ENCODE measurements at regions not wholly inside any gene's neighbourhood (a gene's known extent, or its start where the extent isn't known, plus 50 kb on each side); places are given as distances from the start of the nearest gene placed in this dataset.

- no peak for DNase-seq (ENCODE audit: low read depth)
- no peak for TF ChIP-seq CTCF (IDR thresholded peaks at IDR 0.05; ENCODE audit: control insufficient read depth, insufficient read depth, low read depth, low read length, missing control alignments)
- no peak overlapping the region for H3K4me3 ChIP-seq (ENCODE audit: control insufficient read depth, low read depth, low read length)
These were observed 375.8 kb upstream of the ST8SIA4 start for GRCh38 chr5:101278917-101279316.

DNA sequence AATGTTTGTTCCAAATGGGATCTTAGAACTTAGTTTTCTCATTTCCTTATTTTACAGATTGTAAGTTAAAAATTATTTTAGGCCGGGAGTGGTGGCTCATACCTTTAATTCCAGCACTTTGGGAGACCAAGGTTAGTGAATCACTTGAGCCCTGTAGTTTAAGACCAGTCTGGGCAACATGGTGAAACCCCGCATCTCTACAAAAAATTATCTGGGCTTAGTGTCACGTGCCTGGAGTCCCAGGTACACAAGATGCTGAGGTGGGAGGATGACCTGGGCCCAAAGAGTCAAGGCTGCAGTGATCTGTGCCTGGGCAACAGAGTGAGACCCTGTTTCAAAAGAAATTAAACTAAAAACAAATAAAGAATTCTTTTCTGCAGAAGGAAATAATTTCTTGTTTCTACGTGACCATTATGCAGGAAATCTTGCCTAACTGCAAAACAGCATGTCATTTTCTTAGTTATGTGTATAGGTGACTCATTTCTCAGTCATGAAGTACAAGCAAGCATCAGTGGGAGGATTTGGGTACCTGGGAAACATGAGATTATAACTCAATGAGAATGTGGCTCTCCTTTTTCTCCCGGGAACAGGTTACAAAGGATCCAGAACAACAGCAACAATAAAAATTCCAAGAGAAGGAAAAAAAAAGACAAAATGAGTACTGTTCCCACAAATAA, 375.1 kb upstream of the ST8SIA4 start:
- no peak for TF ChIP-seq CTCF (IDR thresholded peaks at IDR 0.05; ENCODE audit: control insufficient read depth, insufficient read depth, low read depth, low read length, missing control alignments)
- DNase-seq (ENCODE audit: low read depth) = no peak
- H3K4me3 ChIP-seq (ENCODE audit: control insufficient read depth, low read depth, low read length) = no peak overlapping the region

GRCh38 chr5:101271945-101272344, 368.9 kb upstream of the ST8SIA4 start:
- no peak for TF ChIP-seq CTCF (IDR thresholded peaks at IDR 0.05; ENCODE audit: control insufficient read depth, insufficient read depth, low read depth, low read length, missing control alignments)
- no peak overlapping the region for H3K4me3 ChIP-seq (ENCODE audit: control insufficient read depth, low read depth, low read length)
- DNase-seq (ENCODE audit: low read depth) = no peak

- no peak for TF ChIP-seq CTCF (IDR thresholded peaks at IDR 0.05; ENCODE audit: control insufficient read depth, insufficient read depth, low read depth, low read length, missing control alignments)
- H3K4me3 ChIP-seq (ENCODE audit: control insufficient read depth, low read depth, low read length) = no peak overlapping the region
- DNase-seq (ENCODE audit: low read depth) = no peak
These were observed 368.3 kb upstream of the ST8SIA4 start for GRCh38 chr5:101271416-101271815.

GRCh38 chr5:101260857-101261256, 357.8 kb upstream of the ST8SIA4 start:
- TF ChIP-seq CTCF (IDR thresholded peaks at IDR 0.05; ENCODE audit: control insufficient read depth, insufficient read depth, low read depth, low read length, missing control alignments) = no peak
- no peak overlapping the region for H3K4me3 ChIP-seq (ENCODE audit: control insufficient read depth, low read depth, low read length)
- DNase-seq (ENCODE audit: low read depth) = no peak

DNA sequence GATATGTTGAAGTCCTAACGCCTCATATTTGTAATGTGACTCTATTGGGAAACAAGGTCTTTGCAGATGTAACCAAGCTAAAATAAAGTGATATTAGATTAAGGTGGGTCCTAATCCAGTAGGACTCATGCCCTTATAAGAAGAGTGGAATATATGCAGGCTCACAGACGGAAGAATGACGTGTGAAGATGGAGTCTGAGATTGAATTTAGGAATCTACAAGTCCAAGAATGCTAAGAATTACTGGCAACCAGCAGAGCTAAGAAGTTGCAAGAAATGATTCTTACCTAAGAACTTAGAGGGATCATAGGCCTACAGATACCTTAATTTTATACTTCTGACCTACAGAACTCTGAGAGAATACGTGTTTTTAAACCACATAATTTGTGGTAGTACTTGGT, 350.0 kb upstream of the ST8SIA4 start:
- no peak for TF ChIP-seq CTCF (IDR thresholded peaks at IDR 0.05; ENCODE audit: control insufficient read depth, insufficient read depth, low read depth, low read length, missing control alignments)
- no peak for DNase-seq (ENCODE audit: low read depth)
- no peak overlapping the region for H3K4me3 ChIP-seq (ENCODE audit: control insufficient read depth, low read depth, low read length)

Data from AG09309 (cell line).